Renal cortex interstitium (tissue), 11 donors: ENCODE measurements at regions not wholly inside any gene's neighbourhood (a gene's known extent, or its start where the extent isn't known, plus 50 kb on each side); places are given as distances from the start of the nearest gene placed in this dataset.

Source experiments
- DNase-seq, 11 donors: peaks; one replicate each; pipeline ENCODE4 v3.0.0-alpha.2; 2013; ENCODE audit warnings: low read depth in 9 of 11, low spot score in 4 of 11; ENCODE audit errors: extremely low read depth in 1 of 11

- no peak for DNase-seq
Measured at GRCh38 chr3:130258532-130258952, 86.9 kb upstream of the COL6A5 start.

DNA sequence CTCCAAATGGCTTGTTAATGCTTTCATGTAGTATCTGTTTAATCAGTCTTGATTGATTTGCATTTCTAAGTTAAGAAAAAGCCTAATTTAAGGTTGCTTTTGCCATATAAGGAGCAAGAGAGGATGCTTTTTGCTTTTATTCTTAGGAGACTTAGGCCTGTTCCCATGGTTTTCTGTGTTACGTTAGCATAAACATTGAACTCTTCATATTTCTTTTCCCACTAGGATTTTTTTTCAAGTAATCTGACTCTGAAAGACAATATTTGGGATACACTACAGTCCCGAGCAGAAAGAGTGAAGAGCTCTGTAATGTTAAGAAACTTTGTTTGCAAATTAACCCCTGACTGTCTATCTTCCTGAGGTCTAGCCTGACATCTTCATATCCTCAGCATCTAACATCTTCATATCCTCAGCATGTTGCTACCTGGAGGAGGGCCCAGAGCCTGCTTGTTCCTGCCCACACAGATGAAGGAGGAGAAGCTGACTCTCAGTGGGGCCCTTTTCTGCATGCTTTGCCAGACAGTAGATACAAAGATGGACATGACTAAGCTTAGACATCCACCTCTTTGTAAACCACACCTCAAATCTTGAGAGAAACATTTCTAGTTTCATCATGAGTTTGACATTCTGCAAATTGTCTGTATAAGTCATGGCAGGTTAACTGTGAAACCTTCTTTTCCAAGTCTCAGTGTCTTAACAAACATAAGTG lies 86.2 kb upstream of the COL6A5 start:
- peak in 1 of 11 donors; percentile 25 for DNase-seq

DNA sequence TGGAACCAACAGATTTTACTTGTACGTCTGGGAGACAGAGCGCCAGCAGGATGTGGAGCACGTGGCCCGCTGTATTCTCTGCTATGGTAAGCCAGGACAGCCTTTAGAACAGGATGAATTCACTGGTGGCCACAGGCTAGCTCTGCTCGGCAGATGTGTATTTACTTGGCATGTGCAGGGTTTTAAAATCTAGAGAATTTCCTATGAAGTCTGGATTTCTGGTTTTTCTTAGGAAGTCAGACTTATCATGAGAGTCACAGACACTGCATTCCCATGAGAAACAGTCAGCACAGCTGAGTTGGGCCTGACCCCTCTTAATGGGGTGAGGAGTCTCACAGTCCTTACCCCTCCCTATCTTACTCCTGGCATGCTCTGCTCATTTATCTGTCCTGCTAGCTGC lies 84.6 kb upstream of the COL6A5 start:
- DNase-seq: no peak

- DNase-seq: no peak
Measured at GRCh38 chr3:130263708-130264107, 81.8 kb upstream of the COL6A5 start.

DNA sequence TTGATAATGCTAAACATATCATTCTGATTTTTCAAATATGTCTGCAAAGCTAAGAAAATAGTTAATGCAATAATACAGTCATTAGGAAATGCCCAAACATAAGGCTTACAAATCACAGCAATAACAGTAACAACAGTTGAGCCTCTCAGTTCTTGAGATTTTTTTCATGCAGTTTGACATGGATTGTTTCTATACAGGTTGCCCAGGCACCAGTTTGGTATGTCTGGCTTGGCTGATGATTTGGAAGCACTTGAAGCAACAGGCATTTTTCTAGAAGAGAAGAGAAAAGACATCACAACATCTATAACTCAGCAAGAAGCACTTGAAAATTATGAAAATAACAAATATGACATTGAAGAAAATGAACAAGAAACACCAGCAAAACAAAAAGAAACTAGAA lies 78.7 kb upstream of the COL6A5 start:
- no peak for DNase-seq

DNA sequence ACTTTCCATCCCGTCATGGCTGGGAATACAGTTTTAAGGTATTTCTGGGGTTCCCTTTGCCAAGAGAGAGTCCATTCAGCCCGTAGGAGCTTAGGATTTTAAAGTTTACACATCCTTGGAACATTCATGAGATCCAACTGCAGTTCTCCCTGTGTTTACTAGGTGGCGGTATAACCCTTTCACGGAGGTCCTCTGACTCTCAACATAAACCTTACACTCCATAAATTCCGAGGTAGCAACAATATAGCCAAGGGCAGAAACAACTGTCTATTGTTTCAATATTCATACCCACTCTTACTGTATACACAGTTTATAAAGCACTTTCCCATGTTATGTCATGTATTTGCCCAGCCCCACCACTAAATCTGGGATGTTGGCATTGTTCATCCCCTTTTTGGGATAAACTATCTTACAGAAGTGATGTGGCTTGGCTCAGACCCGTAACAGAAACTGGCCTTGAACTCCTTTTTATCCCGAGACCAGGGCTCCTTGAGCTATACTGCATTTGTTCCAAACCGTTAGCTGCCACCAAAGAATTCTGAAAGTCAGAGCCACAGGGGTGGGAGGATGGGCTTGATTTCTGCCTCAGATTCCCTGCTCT lies 69.2 kb upstream of the COL6A5 start:
- peak in 10 of 11 donors; percentile 22 to 53 (median 42) for DNase-seq

DNA sequence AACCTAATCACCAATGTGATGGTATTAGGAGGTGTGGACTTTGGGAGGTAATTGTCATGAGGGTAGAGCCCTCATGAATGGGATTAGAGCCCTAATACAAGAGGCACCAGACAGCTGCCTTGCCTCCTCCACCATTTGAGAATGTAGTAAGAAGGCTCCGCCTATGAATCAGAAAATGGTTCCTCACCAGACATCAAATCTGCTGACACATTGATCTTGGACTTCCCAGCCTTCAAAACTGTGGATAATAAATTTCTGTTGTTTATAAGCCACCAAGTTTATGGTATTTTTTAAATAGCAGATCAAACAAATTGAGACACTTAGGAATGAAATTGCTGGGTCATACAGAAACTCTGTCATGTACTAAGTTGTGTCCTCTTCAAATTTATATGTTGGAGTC lies 56.8 kb upstream of the COL6A5 start:
- no peak for DNase-seq

GRCh38 chr3:130291148-130291547 lies 54.3 kb upstream of the COL6A5 start:
- no peak for DNase-seq

GRCh38 chr3:130293247-130293646 lies 52.2 kb upstream of the COL6A5 start:
- DNase-seq: no peak
